ENCODE measurements at regions not wholly inside any gene's neighbourhood (a gene's known extent, or its start where the extent isn't known, plus 50 kb on each side); places are given as distances from the start of the nearest gene placed in this dataset.

GRCh38 chr22:48925450-48925849 is 902.2 kb downstream of the BRD1 start:
- no peak for ATAC-seq
- H3K27me3 ChIP-seq, result peaks cover 0 to 23% of the 10 kb centered on the region in 2 donors
- no peak overlapping the region for H3K27ac ChIP-seq
- TF ChIP-seq, protein P1, sequence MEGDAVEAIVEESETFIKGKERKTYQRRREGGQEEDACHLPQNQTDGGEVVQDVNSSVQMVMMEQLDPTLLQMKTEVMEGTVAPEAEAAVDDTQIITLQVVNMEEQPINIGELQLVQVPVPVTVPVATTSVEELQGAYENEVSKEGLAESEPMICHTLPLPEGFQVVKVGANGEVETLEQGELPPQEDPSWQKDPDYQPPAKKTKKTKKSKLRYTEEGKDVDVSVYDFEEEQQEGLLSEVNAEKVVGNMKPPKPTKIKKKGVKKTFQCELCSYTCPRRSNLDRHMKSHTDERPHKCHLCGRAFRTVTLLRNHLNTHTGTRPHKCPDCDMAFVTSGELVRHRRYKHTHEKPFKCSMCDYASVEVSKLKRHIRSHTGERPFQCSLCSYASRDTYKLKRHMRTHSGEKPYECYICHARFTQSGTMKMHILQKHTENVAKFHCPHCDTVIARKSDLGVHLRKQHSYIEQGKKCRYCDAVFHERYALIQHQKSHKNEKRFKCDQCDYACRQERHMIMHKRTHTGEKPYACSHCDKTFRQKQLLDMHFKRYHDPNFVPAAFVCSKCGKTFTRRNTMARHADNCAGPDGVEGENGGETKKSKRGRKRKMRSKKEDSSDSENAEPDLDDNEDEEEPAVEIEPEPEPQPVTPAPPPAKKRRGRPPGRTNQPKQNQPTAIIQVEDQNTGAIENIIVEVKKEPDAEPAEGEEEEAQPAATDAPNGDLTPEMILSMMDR (IDR thresholded peaks at IDR 0.05), result no peak
- no peak for DNase-seq
- intact Hi-C loops (cut with DNase I), result no loop called here
- no peaks in the 10 kb centered on the region for H3K36me3 ChIP-seq
- H3K4me1 ChIP-seq, result no peaks in the 10 kb centered on the region
- no peak overlapping the region for H3K4me3 ChIP-seq
- no peaks in the 10 kb centered on the region for H3K9me3 ChIP-seq

DNA sequence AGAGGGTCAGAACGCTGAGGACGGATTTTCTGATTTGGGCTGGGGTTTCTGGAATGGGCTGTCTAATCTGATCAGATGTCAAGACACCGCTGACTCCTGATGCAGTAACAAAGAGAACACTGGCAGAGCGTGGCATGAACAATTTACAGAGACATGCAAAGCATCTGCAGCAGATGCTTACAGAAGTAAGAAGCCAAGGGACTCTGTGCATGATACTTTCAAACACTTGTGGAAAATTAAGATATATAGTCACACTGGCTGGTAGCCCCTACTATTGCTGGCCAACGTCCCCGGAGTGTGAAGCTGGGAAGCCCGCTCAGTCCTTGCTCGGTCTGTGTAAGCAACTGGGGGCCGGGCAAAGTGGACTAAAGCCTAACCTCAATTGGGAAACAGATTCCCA is 903.7 kb downstream of the BRD1 start:
- H3K4me3 ChIP-seq, result no peak overlapping the region
- peaks cover 0 to 26% of the 10 kb centered on the region in 2 donors for H3K27me3 ChIP-seq
- DNase-seq (no peak), ATAC-seq (no peak)
- intact Hi-C loops (cut with DNase I), result no loop called here
- H3K4me1 ChIP-seq, result no peaks in the 10 kb centered on the region
- TF ChIP-seq, protein P1 (IDR thresholded peaks at IDR 0.05), result no peak
- no peaks in the 10 kb centered on the region for H3K9me3 ChIP-seq
- no peaks in the 10 kb centered on the region for H3K36me3 ChIP-seq
- no peak overlapping the region for H3K27ac ChIP-seq

DNA sequence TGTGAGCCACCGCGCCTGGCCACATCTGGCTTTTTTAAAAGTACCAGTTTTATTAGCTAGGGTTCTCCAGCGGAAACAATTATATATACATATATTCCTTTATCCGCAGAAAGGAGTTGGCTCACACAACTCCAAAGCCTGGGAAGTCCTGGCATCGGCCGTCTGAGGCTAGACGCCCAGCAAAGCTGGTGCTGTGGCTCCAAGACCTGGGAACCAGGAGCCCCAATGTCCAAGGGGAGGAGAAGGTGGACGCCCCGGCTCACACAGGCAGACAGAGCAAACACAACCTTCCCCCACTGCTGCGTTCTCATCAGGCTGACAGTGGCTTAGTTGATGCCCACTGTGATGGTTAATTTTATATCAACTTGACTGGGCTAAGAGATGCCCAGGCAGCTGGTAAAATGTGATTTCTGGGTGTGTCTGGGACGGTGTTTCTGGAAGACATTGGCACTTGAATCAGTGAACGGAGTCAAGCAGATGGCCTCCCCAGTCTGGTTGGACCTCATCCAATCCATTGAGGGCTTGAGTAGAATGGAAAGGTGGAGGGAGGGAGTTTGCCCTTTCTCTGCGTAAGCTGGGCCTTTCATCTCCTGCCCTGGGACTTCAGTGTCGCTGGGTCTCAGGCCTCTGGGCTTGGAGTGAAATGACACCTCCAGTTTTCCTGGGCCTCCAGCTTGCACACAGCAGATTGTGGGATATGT is 904.4 kb downstream of the BRD1 start:
- Histone ChIP-seq H3K4me1 (no peaks in the 10 kb centered on the region), H3K9me3 (no peaks in the 10 kb centered on the region), H3K27ac (no peak overlapping the region), H3K27me3 (peaks cover 0 to 25% of the 10 kb centered on the region in 2 donors), H3K36me3 (no peaks in the 10 kb centered on the region), H3K4me3 (no peak overlapping the region)
- intact Hi-C loops (cut with DNase I), result no loop called here
- TF ChIP-seq, protein P1 (IDR thresholded peaks at IDR 0.05), result no peak
- DNase-seq (no peak), ATAC-seq (no peak)

- Histone ChIP-seq H3K4me1 (no peaks in the 10 kb centered on the region), H3K27ac (no peak overlapping the region), H3K27me3 (peaks cover 0 to 26% of the 10 kb centered on the region in 2 donors), H3K4me3 (no peak overlapping the region), H3K9me3 (no peaks in the 10 kb centered on the region), H3K36me3 (no peaks in the 10 kb centered on the region)
- DNase-seq, result no peak
- TF ChIP-seq, protein P1 (IDR thresholded peaks at IDR 0.05), result no peak
- ATAC-seq, result no peak
- intact Hi-C loops (cut with DNase I), result no loop called here
Measured at GRCh38 chr22:48921411-48921903, 906.2 kb downstream of the BRD1 start.

DNA sequence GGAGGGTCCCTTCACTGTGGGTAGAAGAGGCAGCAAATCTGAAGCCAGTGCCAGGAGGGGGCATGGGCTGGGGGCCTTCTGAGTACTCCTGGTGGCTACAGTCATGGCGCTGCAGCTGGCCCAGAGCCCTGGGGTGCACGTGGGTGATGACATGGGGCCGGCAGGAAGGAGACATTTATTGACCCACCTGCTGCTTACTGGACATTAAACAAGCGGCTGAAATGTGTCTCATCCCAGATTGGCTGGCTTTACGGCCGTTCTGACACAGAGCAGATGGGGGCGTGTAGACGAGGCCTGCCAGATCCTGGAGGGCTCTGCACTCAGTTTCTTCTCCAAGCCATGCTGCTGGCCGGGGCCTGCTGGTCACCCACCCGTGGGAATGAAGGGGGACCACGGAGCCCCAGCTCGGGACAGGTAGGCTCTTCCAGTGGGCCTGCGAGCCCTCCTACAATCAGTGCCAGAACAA is 906.9 kb downstream of the BRD1 start:
- Histone ChIP-seq H3K4me3 (no peak overlapping the region), H3K9me3 (no peaks in the 10 kb centered on the region), H3K4me1 (no peaks in the 10 kb centered on the region), H3K36me3 (no peaks in the 10 kb centered on the region), H3K27ac (no peak overlapping the region), H3K27me3 (peaks cover 0 to 31% of the 10 kb centered on the region in 2 donors)
- TF ChIP-seq, protein P1 (IDR thresholded peaks at IDR 0.05), result no peak
- DNase-seq (no peak), ATAC-seq (no peak)
- intact Hi-C loops (cut with DNase I), result no loop called here

All from left lung (tissue), 4 donors.